KMS-11 (cell line): ENCODE measurements at regions not wholly inside any gene's neighbourhood (a gene's known extent, or its start where the extent isn't known, plus 50 kb on each side); places are given as distances from the start of the nearest gene placed in this dataset.

Source experiments
- H2AFZ ChIP-seq: fragments of 200-600 bp; sonication (generic); 2 replicates; pipeline ENCODE4 v1.6.1; 2016; ENCODE audit warnings: antibody characterized with exemption, mixed run types, low read depth
- H3K27ac ChIP-seq: fragments of 200-600 bp; sonication (generic); 2 replicates; pipeline ENCODE4 v1.6.1; 2016; ENCODE audit warnings: mild to moderate bottlenecking, mixed run types
- H3K27me3 ChIP-seq: fragments of 200-600 bp; sonication (generic); 2 replicates; pipeline ENCODE4 v1.6.1; 2017; ENCODE audit warnings: mild to moderate bottlenecking, low read depth, mixed run types, moderate library complexity; ENCODE audit not compliant: insufficient read depth
- H3K36me3 ChIP-seq: fragments of 200-600 bp; sonication (generic); 2 replicates; pipeline ENCODE4 v1.6.1; 2017; ENCODE audit warnings: mild to moderate bottlenecking, mixed run types; ENCODE audit not compliant: insufficient read depth
- H3K4me1 ChIP-seq: fragments of 200-600 bp; sonication (generic); 2 replicates; pipeline ENCODE4 v1.6.1; 2016; ENCODE audit warnings: mild to moderate bottlenecking, low read depth, mixed run types; ENCODE audit not compliant: poor library complexity, severe bottlenecking
- H3K4me2 ChIP-seq: fragments of 200-600 bp; sonication (generic); 2 replicates; pipeline ENCODE4 v1.7.0; 2016; ENCODE audit warnings: mild to moderate bottlenecking, mixed run types
- H3K4me3 ChIP-seq: fragments of 200-600 bp; sonication (generic); IDR thresholded peaks from 2 replicates; pipeline ENCODE4 v1.6.1; 2017; ENCODE audit warnings: low read depth, low read length, mixed read lengths; ENCODE audit not compliant: insufficient read depth
- H3K79me2 ChIP-seq: fragments of 200-600 bp; sonication (generic); 2 replicates; pipeline ENCODE4 v1.6.1; 2016; ENCODE audit warnings: low read depth, mixed run types; ENCODE audit not compliant: insufficient read depth
- H3K9ac ChIP-seq: fragments of 200-600 bp; sonication (generic); 2 replicates; pipeline ENCODE4 v1.6.1; 2016; ENCODE audit warnings: mild to moderate bottlenecking, mixed run types
- H4K20me1 ChIP-seq: fragments of 200-600 bp; sonication (generic); 2 replicates; pipeline ENCODE4 v1.6.1; 2016; ENCODE audit warnings: mild to moderate bottlenecking, mixed run types; ENCODE audit not compliant: insufficient read depth
- CTCF ChIP-seq: fragments of 200-600 bp; sonication (generic); conservative IDR thresholded peaks from 2 replicates; pipeline ENCODE4 v1.6.1; 2017; ENCODE audit warnings: low read depth, mild to moderate bottlenecking, antibody characterized with exemption, low read length, moderate library complexity, mixed read lengths

- Histone ChIP-seq H4K20me1 (no peaks in the 10 kb centered on the region), H3K4me2 (no peak overlapping the region), H3K9ac (no peak overlapping the region), H3K36me3 (no peaks in the 10 kb centered on the region), H3K79me2 (no peaks in the 10 kb centered on the region), H3K4me3 (no peak overlapping the region), H3K4me1 (no peaks in the 10 kb centered on the region), H2AFZ (no peak overlapping the region), H3K27ac (no peak overlapping the region), H3K27me3 (no peaks in the 10 kb centered on the region)
- no peak for TF ChIP-seq CTCF
These were observed 313.1 kb downstream of the LRFN2 start for GRCh38 chr6:40274058-40274457.

GRCh38 chr6:40268614-40269013, 318.6 kb downstream of the LRFN2 start:
- no peaks in the 10 kb centered on the region for H3K36me3 ChIP-seq
- H3K27ac ChIP-seq, result no peak overlapping the region
- H3K9ac ChIP-seq, result no peak overlapping the region
- H3K4me1 ChIP-seq, result no peaks in the 10 kb centered on the region
- no peak for TF ChIP-seq CTCF
- H3K4me2 ChIP-seq, result no peak overlapping the region
- no peaks in the 10 kb centered on the region for H3K27me3 ChIP-seq
- H4K20me1 ChIP-seq, result no peaks in the 10 kb centered on the region
- H3K79me2 ChIP-seq, result no peaks in the 10 kb centered on the region
- no peak overlapping the region for H3K4me3 ChIP-seq
- H2AFZ ChIP-seq, result no peak overlapping the region

GRCh38 chr6:40268166-40268565, 319.0 kb downstream of the LRFN2 start:
- no peak overlapping the region for H3K27ac ChIP-seq
- H3K4me3 ChIP-seq, result no peak overlapping the region
- no peak overlapping the region for H2AFZ ChIP-seq
- no peaks in the 10 kb centered on the region for H3K27me3 ChIP-seq
- H3K36me3 ChIP-seq, result no peaks in the 10 kb centered on the region
- H3K4me2 ChIP-seq, result no peak overlapping the region
- no peaks in the 10 kb centered on the region for H4K20me1 ChIP-seq
- TF ChIP-seq CTCF, result no peak
- no peaks in the 10 kb centered on the region for H3K4me1 ChIP-seq
- no peak overlapping the region for H3K9ac ChIP-seq
- no peaks in the 10 kb centered on the region for H3K79me2 ChIP-seq

GRCh38 chr6:40265615-40266014, 321.5 kb downstream of the LRFN2 start:
- Histone ChIP-seq H3K4me2 (no peak overlapping the region), H3K27ac (no peak overlapping the region), H3K4me3 (no peak overlapping the region), H2AFZ (no peak overlapping the region), H3K9ac (no peak overlapping the region), H3K36me3 (no peaks in the 10 kb centered on the region), H3K4me1 (no peaks in the 10 kb centered on the region), H4K20me1 (no peaks in the 10 kb centered on the region), H3K27me3 (no peaks in the 10 kb centered on the region), H3K79me2 (no peaks in the 10 kb centered on the region)
- no peak for TF ChIP-seq CTCF

GRCh38 chr6:40263970-40264369, 323.2 kb downstream of the LRFN2 start:
- H3K36me3 ChIP-seq, result no peaks in the 10 kb centered on the region
- no peak overlapping the region for H3K4me2 ChIP-seq
- no peak overlapping the region for H2AFZ ChIP-seq
- H3K9ac ChIP-seq, result no peak overlapping the region
- no peaks in the 10 kb centered on the region for H4K20me1 ChIP-seq
- no peak for TF ChIP-seq CTCF
- H3K27ac ChIP-seq, result no peak overlapping the region
- H3K4me3 ChIP-seq, result no peak overlapping the region
- no peaks in the 10 kb centered on the region for H3K27me3 ChIP-seq
- no peaks in the 10 kb centered on the region for H3K79me2 ChIP-seq
- H3K4me1 ChIP-seq, result no peaks in the 10 kb centered on the region
